Fibroblast of skin of left quadriceps (primary cell): ENCODE measurements at regions not wholly inside any gene's neighbourhood (a gene's known extent, or its start where the extent isn't known, plus 50 kb on each side); places are given as distances from the start of the nearest gene placed in this dataset.
A peak's percentile ranks its signal among the peaks of the same experiment; 100 is the strongest.

Experiments
- DNase-seq, 2 experiments: peaks; one replicate each; pipeline ENCODE4 v3.0.0-alpha.2; 2013; ENCODE audit warnings: low read depth in 2 of 2

GRCh38 chr14:26204366-26204727, 393.5 kb downstream of the NOVA1 start:
- DNase-seq = no peak

- DNase-seq = peak; percentile 9 to 18
Observed at GRCh38 chr14:26200687-26201086, 397.1 kb downstream of the NOVA1 start.

GRCh38 chr14:26199590-26200370, 398.1 kb downstream of the NOVA1 start:
- DNase-seq = peak; percentile 79 to 81

- DNase-seq = no peak
Observed at GRCh38 chr14:26199096-26199495, 398.7 kb downstream of the NOVA1 start.

GRCh38 chr14:26194816-26195215, 403.0 kb downstream of the NOVA1 start:
- DNase-seq = no peak

- no peak for DNase-seq
Observed at GRCh38 chr14:26191671-26192070, 406.2 kb downstream of the NOVA1 start.

GRCh38 chr14:26191123-26191522, 406.7 kb downstream of the NOVA1 start:
- no peak for DNase-seq

GRCh38 chr14:26190646-26191045, 407.2 kb downstream of the NOVA1 start:
- no peak for DNase-seq

GRCh38 chr14:26187996-26188620, 409.7 kb downstream of the NOVA1 start:
- peak in 1 of 2 experiments; percentile 10 for DNase-seq

- DNase-seq = no peak
Observed at GRCh38 chr14:26180221-26180620, 417.6 kb downstream of the NOVA1 start.

GRCh38 chr14:26175658-26176057, 422.2 kb downstream of the NOVA1 start:
- DNase-seq = no peak

- DNase-seq = no peak
Observed at GRCh38 chr14:26174395-26174794, 423.4 kb downstream of the NOVA1 start.

GRCh38 chr14:26173581-26174110, 424.2 kb downstream of the NOVA1 start:
- DNase-seq = no peak

- no peak for DNase-seq
Observed at GRCh38 chr14:26172396-26172795, 425.4 kb downstream of the NOVA1 start.

GRCh38 chr14:26170885-26171284, 426.9 kb downstream of the NOVA1 start:
- DNase-seq = no peak

GRCh38 chr14:26163761-26164160, 434.1 kb downstream of the NOVA1 start:
- peak; percentile 10 to 12 for DNase-seq

- DNase-seq = no peak
Observed at GRCh38 chr14:26157517-26157916, 440.3 kb downstream of the NOVA1 start.

GRCh38 chr14:26143057-26143456, 454.8 kb downstream of the NOVA1 start:
- DNase-seq = no peak

- no peak for DNase-seq
Observed at GRCh38 chr14:26138764-26139445, 458.9 kb downstream of the NOVA1 start.

GRCh38 chr14:26137161-26137560, 460.7 kb downstream of the NOVA1 start:
- DNase-seq = no peak

GRCh38 chr14:26132061-26132645, 465.7 kb downstream of the NOVA1 start:
- DNase-seq = no peak

- DNase-seq = no peak
Observed at GRCh38 chr14:26130690-26131089, 467.1 kb downstream of the NOVA1 start.
